H1 (cell line): ENCODE measurements at regions not wholly inside any gene's neighbourhood (a gene's known extent, or its start where the extent isn't known, plus 50 kb on each side); places are given as distances from the start of the nearest gene placed in this dataset.

Experiments
- CTCF ChIA-PET: fragments of 300-600 bp; sonication (Branson Sonifier 250); formaldehyde crosslinking; loops from one replicate; lab custom pipeline; 2021; ENCODE audit not compliant: partially characterized antibody; lab: Charles Lee
- POLR2A ChIA-PET: fragments of 300-600 bp; sonication (Branson Sonifier 250); formaldehyde crosslinking; loops from one replicate; lab custom pipeline; 2021; ENCODE audit warnings: inconsistent platforms; ENCODE audit not compliant: partially characterized antibody; lab: Charles Lee
- DNase-seq, 2 experiments: peaks; one replicate each; pipeline versions ENCODE4 v3.0.0 to v3.0.0-alpha.2; 2010 to 2022; ENCODE audit warnings: low spot score in 2 of 2, low read depth in 1 of 2, mixed read lengths in 1 of 2
- FAIRE-seq: peaks from 2 replicates; lab custom pipeline; 2011; peaks lifted over from hg19 to GRCh38; lab: Jason Lieb, UNC
- H2AFZ ChIP-seq: 2 replicates; pipeline ENCODE4 v1.8.1; 2012; ENCODE audit warnings: low read length, inconsistent platforms
- H2AK5ac ChIP-seq: 2 replicates; pipeline ENCODE4 v1.6.1; 2013; ENCODE audit warnings: low read depth, low read length
- H2BK120ac ChIP-seq: replicated peaks from 2 replicates; pipeline ENCODE3; 2013; ENCODE audit warnings: low read depth, low read length, inconsistent platforms
- H2BK12ac ChIP-seq: 2 replicates; pipeline ENCODE4 v1.6.1; 2013; ENCODE audit warnings: low read depth, low read length
- H2BK15ac ChIP-seq: 2 replicates; pipeline ENCODE4 v1.6.1; 2013; ENCODE audit warnings: low read length
- H2BK20ac ChIP-seq: 2 replicates; pipeline ENCODE4 v1.6.1; 2013; ENCODE audit warnings: low read length
- H2BK5ac ChIP-seq: 2 replicates; pipeline ENCODE4 v1.6.1; 2013; ENCODE audit warnings: low read depth, low read length
- H3K14ac ChIP-seq: 2 replicates; pipeline ENCODE4 v1.6.1; 2013; ENCODE audit warnings: inconsistent platforms; ENCODE audit not compliant: insufficient read length
- H3K18ac ChIP-seq: 2 replicates; pipeline ENCODE4 v1.6.1; 2013; ENCODE audit warnings: low read length; ENCODE audit errors: extremely low read depth
- H3K23ac ChIP-seq: 2 replicates; pipeline ENCODE4 v1.6.1; 2013; ENCODE audit warnings: inconsistent platforms; ENCODE audit not compliant: insufficient read length
- H3K23me2 ChIP-seq: 2 replicates; pipeline ENCODE4 v1.6.1; 2013; ENCODE audit warnings: low read depth, low read length
- H3K27ac ChIP-seq: 2 replicates; pipeline ENCODE4 v1.6.1; 2011; ENCODE audit warnings: low read depth, low read length, inconsistent platforms
- H3K27me3 ChIP-seq, 4 experiments: replicated peaks in 1 of 4; 1 replicate in 1 of 4; 2 replicates in 3 of 4; pipeline versions ENCODE4 v1.6.1 to v1.8.1; 2011 to 2013; ENCODE audit warnings: low read length in 3 of 4, mild to moderate bottlenecking in 3 of 4, inconsistent platforms in 2 of 4, mixed read lengths in 2 of 4, moderate library complexity in 1 of 4; ENCODE audit not compliant: control insufficient read depth in 3 of 4, insufficient read depth in 3 of 4; ENCODE audit errors: extremely low read depth in 1 of 4
- H3K36me3 ChIP-seq, 4 experiments: 2 replicates each; pipeline versions ENCODE4 v1.6.1 to v1.8.1; 2011 to 2013; ENCODE audit warnings: mild to moderate bottlenecking in 4 of 4, low read length in 3 of 4, moderate library complexity in 2 of 4, control low read depth in 1 of 4, inconsistent platforms in 1 of 4; ENCODE audit not compliant: insufficient read depth in 4 of 4, control insufficient read depth in 2 of 4
- H3K4ac ChIP-seq: replicated peaks from 2 replicates; pipeline ENCODE3; 2013; ENCODE audit warnings: low read length, low read depth, mixed read lengths, inconsistent platforms; ENCODE audit not compliant: insufficient read length
- H3K4me1 ChIP-seq, 4 experiments: replicated peaks in 1 of 4; 1 replicate in 1 of 4; 2 replicates in 3 of 4; pipeline versions ENCODE4 v1.6.1 to v1.8.1; 2011 to 2013; ENCODE audit warnings: low read length in 3 of 4, inconsistent platforms in 2 of 4, mixed read lengths in 1 of 4; ENCODE audit not compliant: insufficient read depth in 4 of 4, control insufficient read depth in 3 of 4
- H3K4me2 ChIP-seq, 2 experiments: 2 replicates each; pipeline versions ENCODE4 v1.6.1 to v1.8.1; 2011 to 2013; ENCODE audit warnings: low read depth in 2 of 2, low read length in 2 of 2, control low read depth in 1 of 2, inconsistent platforms in 1 of 2, mild to moderate bottlenecking in 1 of 2; ENCODE audit not compliant: insufficient read depth in 1 of 2
- H3K4me3 ChIP-seq, 4 experiments: fragments of 200-600, 300-600 bp in 1 of 4; sonication (generic), shearing (Covaris generic), sonication (Bioruptor Twin) in 1 of 4; 2 replicates each; pipeline versions ENCODE4 v1.5.1 to v1.8.1; 2011 to 2016; ENCODE audit warnings: low read length in 4 of 4, low read depth in 3 of 4, control low read depth in 2 of 4, inconsistent platforms in 2 of 4, mild to moderate bottlenecking in 2 of 4, mixed read lengths in 1 of 4, moderate library complexity in 1 of 4; ENCODE audit not compliant: insufficient read depth in 2 of 4; ENCODE audit errors: extremely low read depth in 1 of 4
- H3K56ac ChIP-seq: replicated peaks from 2 replicates; pipeline ENCODE3; 2013; ENCODE audit warnings: low read depth, mild to moderate bottlenecking, mixed read lengths, low read length, inconsistent platforms; ENCODE audit not compliant: insufficient read length
- H3K79me1 ChIP-seq: 2 replicates; pipeline ENCODE4 v1.6.1; 2013; ENCODE audit warnings: low read depth, low read length, control low read depth
- H3K79me2 ChIP-seq, 2 experiments: 2 replicates each; pipeline versions ENCODE4 v1.6.1 to v1.8.1; 2012 to 2013; ENCODE audit warnings: low read length in 2 of 2, mild to moderate bottlenecking in 2 of 2, inconsistent platforms in 1 of 2; ENCODE audit not compliant: insufficient read depth in 2 of 2, control insufficient read depth in 1 of 2
- H3K9ac ChIP-seq, 4 experiments: replicated peaks in 1 of 4; 1 replicate in 1 of 4; 2 replicates in 3 of 4; pipeline versions ENCODE4 v1.6.1 to v1.8.1; 2011 to 2013; ENCODE audit warnings: low read depth in 3 of 4, low read length in 3 of 4, control low read depth in 2 of 4, mild to moderate bottlenecking in 2 of 4, moderate library complexity in 2 of 4, inconsistent platforms in 1 of 4; ENCODE audit errors: extremely low read depth in 1 of 4
- H3K9me3 ChIP-seq, 2 experiments: 2 replicates each; pipeline versions ENCODE4 v1.6.1 to v1.8.1; 2012 to 2013; ENCODE audit warnings: mild to moderate bottlenecking in 2 of 2, moderate library complexity in 2 of 2, control low read depth in 1 of 2, inconsistent platforms in 1 of 2, low read depth in 1 of 2, low read length in 1 of 2, mixed read lengths in 1 of 2; ENCODE audit not compliant: insufficient read depth in 2 of 2
- H4K20me1 ChIP-seq, 2 experiments: replicated peaks in 1 of 2; 2 replicates each; pipeline versions ENCODE3 to v1.8.1; 2011 to 2013; ENCODE audit warnings: inconsistent platforms in 2 of 2, low read length in 2 of 2, mild to moderate bottlenecking in 1 of 2; ENCODE audit not compliant: insufficient read depth in 2 of 2, control insufficient read depth in 1 of 2
- H4K5ac ChIP-seq: 2 replicates; pipeline ENCODE4 v1.6.1; 2013; ENCODE audit warnings: low read length, low read depth, mixed read lengths, inconsistent platforms; ENCODE audit not compliant: insufficient read length
- H4K8ac ChIP-seq: 2 replicates; pipeline ENCODE4 v1.8.0; 2013; ENCODE audit warnings: mild to moderate bottlenecking, moderate library complexity, low read length, inconsistent platforms; ENCODE audit not compliant: insufficient read depth; ENCODE audit errors: extremely low read depth
- H4K91ac ChIP-seq: replicated peaks from 2 replicates; pipeline ENCODE3; 2013; ENCODE audit warnings: low read length, mixed read lengths, inconsistent platforms; ENCODE audit not compliant: insufficient read length
- CBX5 ChIP-seq: fragments of 300-800, 300-1000 bp; sonication (generic); IDR thresholded peaks from 2 replicates; pipeline ENCODE4 v1.7.1; 2016; ENCODE audit warnings: antibody characterized with exemption, low read length, low read depth
- CTBP2 ChIP-seq: IDR thresholded peaks from 2 replicates; pipeline ENCODE4 v1.7.0; 2011; ENCODE audit warnings: borderline replicate concordance, mild to moderate bottlenecking, moderate library complexity, mixed read lengths, low read length; ENCODE audit not compliant: insufficient read depth, insufficient read length
- E2F6 ChIP-seq: IDR thresholded peaks from 2 replicates; pipeline ENCODE4 v1.6.1; 2012; ENCODE audit warnings: inconsistent platforms
- MAFK ChIP-seq: IDR thresholded peaks from 2 replicates; pipeline ENCODE4 v1.6.1; 2012; ENCODE audit warnings: low read depth, mild to moderate bottlenecking, improper control_type of control experiment, low read length
- NRF1 ChIP-seq: IDR thresholded peaks from 2 replicates; pipeline ENCODE4 v1.6.1; 2011; ENCODE audit warnings: mild to moderate bottlenecking, low read depth, low read length, improper control_type of control experiment
- PHF8 ChIP-seq: fragments of 200-600 bp; sonication (generic); conservative IDR thresholded peaks from 2 replicates; pipeline ENCODE4 v1.7.1; 2012; ENCODE audit warnings: low read depth, mild to moderate bottlenecking, inconsistent platforms, low read length, moderate library complexity
- POLR2AphosphoS5 ChIP-seq: IDR thresholded peaks from 2 replicates; pipeline ENCODE4 v1.6.1; 2011; ENCODE audit warnings: low read depth, low read length
- SAP30 ChIP-seq: fragments of 300-600 bp; sonication (generic); IDR thresholded peaks from 2 replicates; pipeline ENCODE4 v1.7.1; 2012; ENCODE audit warnings: low read length, moderate library complexity, mild to moderate bottlenecking, inconsistent platforms; ENCODE audit not compliant: insufficient read depth, insufficient replicate concordance
- SIN3A ChIP-seq, 2 experiments: IDR thresholded peaks in 1 of 2; conservative IDR thresholded peaks in 1 of 2; 2 replicates each; pipeline ENCODE4 v1.6.1; 2011 to 2012; ENCODE audit warnings: low read length in 2 of 2, improper control_type of control experiment in 1 of 2, low read depth in 1 of 2, mild to moderate bottlenecking in 1 of 2
- SIRT6 ChIP-seq: IDR thresholded peaks from one replicate; pipeline ENCODE4 v1.7.1; 2012; ENCODE audit warnings: low read length, inconsistent platforms
- TEAD4 ChIP-seq: IDR thresholded peaks from 2 replicates; pipeline ENCODE4 v1.6.1; 2012; ENCODE audit warnings: low read depth, low read length, inconsistent platforms, mixed read lengths
- WGBS, 2 experiments: shearing (Covaris generic) in 1 of 2; methylation state at CpG; one replicate each; pipeline versions ENCODE4 v1.1.6 to v1.1.7; 2013 to 2015; ENCODE audit warnings: low lambda C conversion rate in 2 of 2, mixed read lengths in 2 of 2, inconsistent platforms in 1 of 2, low coverage in 1 of 2, missing lambda C conversion rate in 1 of 2; ENCODE audit not compliant: insufficient replicate concordance in 2 of 2, insufficient coverage in 1 of 2, insufficient read length in 1 of 2; ENCODE audit errors: extremely low coverage in 1 of 2, missing lambda C conversion rate in 1 of 2; 5-methylcytosine and 5-hydroxymethylcytosine counted together
- TF ChIP-seq, protein P1 (sequence below): IDR thresholded peaks from 2 replicates; pipeline ENCODE4 v1.6.1; 2011; ENCODE audit warnings: low read depth, mild to moderate bottlenecking, low read length; ENCODE audit not compliant: insufficient read depth

GRCh38 chr10:78555128-78555527 lies 513.6 kb upstream of the ZMIZ1 start:
- WGBS, 2 experiments = 82% methylated on average over 2 of the region's 2 CpGs; no CpG with 5 or more reads in 1 of the 2 experiments
- Histone ChIP-seq H3K18ac (no peak overlapping the region), H3K56ac (no peak overlapping the region), H2BK120ac (no peak overlapping the region), H3K36me3 (no peaks in the 10 kb centered on the region), H3K4ac (no peak overlapping the region), H2BK12ac (no peak overlapping the region), H2AFZ (no peak overlapping the region), H2BK5ac (no peak overlapping the region), H3K79me2 (no peaks in the 10 kb centered on the region), H3K27ac (no peak overlapping the region), H3K9me3 (no peaks in the 10 kb centered on the region), H3K23ac (no peak overlapping the region), H2BK15ac (no peak overlapping the region), H3K27me3 (peaks cover 0 to 3% (median 0%) of the 10 kb centered on the region in 4 experiments; a peak in 1 of 7 replicates), H2BK20ac (no peak overlapping the region), H3K4me1 (peaks cover 20 to 27% (median 25%) of the 10 kb centered on the region in 4 experiments), H4K8ac (no peak overlapping the region), H3K9ac (no peak overlapping the region), H3K79me1 (no peaks in the 10 kb centered on the region), H3K4me3 (no peak overlapping the region), H3K14ac (no peak overlapping the region), H4K91ac (no peak overlapping the region)
- FAIRE-seq (no peak), DNase-seq (no peak)
- POLR2A ChIA-PET = no interaction called here
- TF ChIP-seq CBX5 (no peak), PHF8 (no peak), TEAD4 (no peak), CTBP2 (no peak), SAP30 (no peak), POLR2AphosphoS5 (no peak), NRF1 (no peak), E2F6 (no peak), MAFK (no peak), SIN3A (conservative IDR thresholded peaks at IDR 0.05 in 1 of 2, IDR thresholded peaks at IDR 0.05 in 1 of 2; ENCODE audit: low read depth in 1 of 2, low read length in 2 of 2) (no peak), SIRT6 (no peak)
- TF ChIP-seq, protein P1, sequence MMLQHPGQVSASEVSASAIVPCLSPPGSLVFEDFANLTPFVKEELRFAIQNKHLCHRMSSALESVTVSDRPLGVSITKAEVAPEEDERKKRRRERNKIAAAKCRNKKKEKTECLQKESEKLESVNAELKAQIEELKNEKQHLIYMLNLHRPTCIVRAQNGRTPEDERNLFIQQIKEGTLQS = no peak
- TF ChIP-seq, all 59 proteins: peak for 0
- no peak overlapping the region for H4K5ac ChIP-seq
- no peak overlapping the region for H2AK5ac ChIP-seq
- H4K20me1 ChIP-seq = no peaks in the 10 kb centered on the region
- no peak overlapping the region for H3K4me2 ChIP-seq
- CTCF ChIA-PET = interaction anchor here (0.6 kb wide), 1 partner anchor 180 kb away, joined by 3 read pairs; no protein-coding TSS in a partner anchor
- no peaks in the 10 kb centered on the region for H3K23me2 ChIP-seq
